GM19463 (cell line): ENCODE measurements at regions not wholly inside any gene's neighbourhood (a gene's known extent, or its start where the extent isn't known, plus 50 kb on each side); places are given as distances from the start of the nearest gene placed in this dataset.

Experiments used
- ATAC-seq: cut with Tn5 transposase; IDR thresholded peaks from one replicate; pipeline ENCODE4 v1.9.1; 2021; ENCODE audit warnings: mild to moderate bottlenecking, moderate library complexity; ENCODE audit not compliant: unreplicated experiment

DNA sequence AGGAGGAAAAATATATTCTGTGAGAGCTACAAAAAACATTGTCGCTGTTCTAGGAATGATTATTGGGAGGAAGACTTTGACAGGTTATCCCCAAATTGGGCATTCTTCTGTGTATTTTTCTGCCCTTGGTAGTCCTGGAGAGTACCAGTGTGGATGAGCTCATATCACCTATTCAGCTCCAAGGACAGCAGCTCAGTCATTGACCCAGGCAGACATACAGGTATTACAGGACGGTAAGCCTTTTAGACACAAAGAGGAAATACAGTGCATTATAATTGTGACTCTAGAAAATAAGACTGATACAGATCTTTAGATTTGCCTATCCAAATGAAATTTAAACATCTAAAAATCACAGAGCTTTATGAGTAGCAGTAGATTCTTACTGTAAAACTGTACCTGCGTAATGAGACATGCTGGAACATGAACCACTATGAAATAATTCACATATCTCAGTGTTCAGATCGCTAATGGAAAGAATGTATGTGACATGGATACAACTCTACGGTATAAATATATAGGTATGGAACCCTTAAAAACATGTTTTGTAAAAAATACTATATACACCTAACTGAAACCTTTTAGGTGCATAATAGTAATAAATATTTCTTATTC is 56.0 kb downstream of the PLK2 start:
- ATAC-seq = no peak

DNA sequence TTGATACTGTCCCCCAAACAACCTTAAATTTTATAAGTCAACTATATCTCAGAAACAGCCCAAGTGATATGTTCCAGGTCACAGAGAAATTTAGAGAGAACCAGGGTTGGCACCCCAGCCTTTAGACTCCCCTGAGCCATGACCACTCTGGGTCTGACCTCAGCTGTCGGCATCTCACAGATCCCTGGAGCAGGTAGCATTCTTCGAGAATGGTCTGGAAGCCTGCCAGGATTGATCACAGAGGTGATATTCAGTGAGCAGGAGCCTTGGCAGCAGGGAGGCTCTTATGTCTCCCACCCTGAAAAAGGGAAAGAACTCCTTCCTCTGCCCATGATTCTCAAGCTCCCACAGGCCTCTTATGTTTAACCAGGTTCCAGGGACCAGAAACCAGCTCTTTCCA is 58.2 kb downstream of the PLK2 start:
- no peak for ATAC-seq

DNA sequence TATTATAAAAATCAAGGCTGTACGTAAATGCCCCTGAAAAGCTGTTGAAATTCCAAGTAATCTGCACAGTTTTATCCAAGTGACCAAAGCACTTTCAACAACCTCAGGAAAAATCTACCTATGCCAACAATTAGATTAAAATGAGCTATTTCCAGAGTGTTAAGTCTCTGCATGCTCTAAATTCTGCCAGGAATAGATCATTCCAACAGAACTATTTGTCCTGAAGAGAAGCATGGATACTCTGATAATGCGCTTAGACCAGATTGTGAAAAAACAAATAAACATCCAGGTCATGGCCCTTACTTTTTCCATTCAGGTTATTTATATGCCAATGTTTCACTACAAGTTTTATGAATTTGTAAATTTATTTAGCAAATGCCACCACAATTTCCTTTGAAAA is 59.1 kb downstream of the PLK2 start:
- ATAC-seq = no peak

DNA sequence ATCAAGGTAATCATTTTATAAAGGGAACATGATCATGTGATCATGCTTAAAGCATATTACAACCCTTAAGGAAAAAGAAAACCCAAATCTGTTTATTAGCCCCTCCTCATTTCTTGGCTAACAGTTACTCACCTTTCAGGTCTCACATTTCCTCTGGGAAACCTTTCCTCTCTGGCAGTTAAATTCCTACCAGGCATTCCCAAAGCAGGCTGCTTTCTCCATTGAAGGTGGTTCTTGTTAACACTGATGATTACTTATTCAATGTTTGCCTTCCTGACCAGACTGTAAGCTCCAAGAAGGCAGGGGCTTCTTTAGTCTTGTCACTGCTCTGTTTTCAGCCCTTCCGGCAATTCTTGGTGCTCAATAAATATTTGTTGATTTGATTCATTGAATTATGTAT is 59.9 kb downstream of the PLK2 start:
- no peak for ATAC-seq

DNA sequence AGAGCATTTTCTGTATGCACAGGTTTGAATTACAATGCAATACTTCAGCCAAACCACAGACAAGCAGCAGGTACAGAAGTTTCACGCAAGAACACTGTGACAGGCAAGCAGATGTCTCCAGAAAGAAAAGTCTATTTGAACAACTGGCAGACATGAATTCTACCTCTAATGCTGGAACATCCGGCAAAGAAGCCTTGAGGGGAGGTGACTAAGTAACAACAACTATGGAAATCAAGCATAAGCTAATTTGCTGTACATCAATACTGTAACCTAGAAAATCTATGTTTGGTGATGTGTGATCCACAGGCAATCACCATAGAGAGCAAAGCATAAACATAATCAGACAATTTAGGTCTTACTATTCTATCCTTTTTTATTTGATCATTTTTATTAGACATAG is 65.5 kb downstream of the PLK2 start:
- no peak for ATAC-seq

DNA sequence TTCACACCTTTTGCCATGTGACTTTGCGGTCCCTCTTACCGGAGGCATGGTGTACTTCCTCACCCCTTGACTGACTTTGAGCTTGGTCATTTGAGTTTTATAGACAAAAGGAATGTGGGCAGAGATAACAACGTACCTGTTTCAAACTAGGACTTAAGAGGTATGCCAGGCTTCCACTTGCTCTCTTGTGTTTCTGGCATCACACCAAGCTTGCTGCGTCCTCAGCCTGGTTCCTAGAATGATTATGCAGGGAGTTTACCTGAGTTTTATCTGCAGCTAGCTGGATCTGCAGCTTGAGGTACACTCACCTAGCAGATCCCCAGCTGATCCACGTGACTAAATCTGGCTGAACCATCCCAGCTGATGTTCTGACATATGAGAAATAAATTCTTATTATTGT is 66.2 kb downstream of the PLK2 start:
- ATAC-seq = no peak

DNA sequence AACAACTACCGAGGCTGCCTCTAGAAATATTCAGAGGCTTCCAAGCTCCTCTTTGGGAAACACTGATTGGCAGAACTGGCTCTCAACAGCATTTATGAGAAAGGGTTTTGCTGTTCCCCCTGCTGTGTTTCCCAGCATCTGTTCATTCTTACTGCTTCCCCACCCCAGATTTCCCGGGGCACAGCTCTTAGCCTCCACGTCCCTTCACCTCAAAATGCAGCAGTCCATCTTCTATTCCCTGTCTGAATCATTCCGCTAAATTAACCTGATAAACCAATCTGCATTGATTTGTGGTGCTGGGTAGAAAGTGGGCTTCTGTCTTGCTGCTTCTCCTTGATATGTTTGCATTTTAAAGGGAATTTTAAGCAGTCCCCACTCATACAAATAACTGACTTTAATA is 67.4 kb downstream of the PLK2 start:
- no peak for ATAC-seq

DNA sequence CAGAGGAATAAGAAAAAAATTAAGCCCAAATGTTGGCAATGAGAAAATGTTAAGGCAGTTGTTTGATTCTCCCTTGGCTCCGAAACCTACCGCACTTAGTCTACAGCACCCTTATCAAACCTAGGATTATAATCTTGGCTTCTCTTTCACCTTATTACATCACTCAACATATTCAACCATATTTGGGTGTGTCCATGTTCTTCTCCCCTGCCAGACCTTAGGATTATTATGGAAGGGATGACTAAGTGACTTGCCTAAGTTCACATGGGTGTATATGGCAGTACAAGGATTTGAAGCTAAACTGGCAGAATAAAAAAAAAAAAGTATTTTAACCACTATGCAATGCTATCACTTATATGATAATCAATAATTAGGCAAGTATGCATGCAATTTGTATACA is 76.4 kb downstream of the PLK2 start:
- no peak for ATAC-seq

DNA sequence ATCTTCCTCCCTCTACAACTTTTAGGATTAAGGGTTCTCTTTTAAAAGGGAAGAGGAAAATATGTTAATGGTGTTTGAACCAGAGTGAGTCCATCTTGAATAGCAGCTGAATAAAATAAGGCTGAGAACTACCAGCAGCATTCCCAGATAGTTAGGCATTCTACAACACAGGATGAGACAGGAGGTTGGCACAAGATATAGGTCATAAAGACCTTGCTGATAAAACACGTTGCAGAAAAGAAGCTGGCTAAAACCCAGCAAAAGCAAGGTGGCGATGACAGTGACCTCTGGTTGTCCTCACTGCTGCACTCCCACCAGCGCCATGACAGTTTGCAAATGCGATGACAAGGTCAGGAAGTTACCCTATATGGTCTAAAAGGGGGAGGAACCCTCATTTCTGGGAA is 77.8 kb downstream of the PLK2 start:
- no peak for ATAC-seq

DNA sequence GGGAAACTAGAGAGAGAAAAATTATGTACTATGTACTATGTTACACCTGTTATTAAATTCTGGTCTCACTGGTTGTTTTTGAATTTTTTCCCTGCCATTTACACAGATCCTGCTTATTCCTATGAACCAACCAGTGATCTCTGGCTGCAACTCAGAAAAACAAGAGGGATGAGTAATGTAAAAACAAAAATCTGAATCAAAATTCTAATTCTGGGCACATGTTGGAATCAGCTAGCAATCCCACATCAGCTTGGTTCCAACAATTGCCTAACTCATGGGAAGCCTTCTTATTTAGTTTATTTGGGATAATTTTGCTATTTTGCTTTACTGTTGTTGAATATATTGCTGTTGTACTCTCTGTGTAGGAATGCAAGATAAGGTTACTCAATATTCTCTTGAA is 78.3 kb downstream of the PLK2 start:
- ATAC-seq = no peak

DNA sequence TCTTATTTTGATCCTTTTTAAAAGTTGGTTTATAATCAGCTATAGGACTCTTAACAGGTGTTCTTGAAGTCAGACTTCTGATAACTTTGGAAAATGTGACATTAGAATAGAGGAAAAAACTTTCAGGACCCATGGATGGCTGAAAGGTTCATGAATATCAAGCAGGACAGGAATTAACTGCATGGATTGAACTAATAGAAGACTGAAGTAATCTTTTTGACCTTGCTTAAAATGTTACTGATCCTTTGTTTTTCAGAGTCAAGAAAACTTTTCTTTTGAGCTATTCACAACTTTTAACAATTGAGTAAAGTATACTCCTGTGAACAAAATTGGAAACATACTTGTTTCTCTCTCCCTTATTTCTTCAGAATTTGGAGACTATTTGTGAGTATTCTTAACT is 79.2 kb downstream of the PLK2 start:
- ATAC-seq = no peak

DNA sequence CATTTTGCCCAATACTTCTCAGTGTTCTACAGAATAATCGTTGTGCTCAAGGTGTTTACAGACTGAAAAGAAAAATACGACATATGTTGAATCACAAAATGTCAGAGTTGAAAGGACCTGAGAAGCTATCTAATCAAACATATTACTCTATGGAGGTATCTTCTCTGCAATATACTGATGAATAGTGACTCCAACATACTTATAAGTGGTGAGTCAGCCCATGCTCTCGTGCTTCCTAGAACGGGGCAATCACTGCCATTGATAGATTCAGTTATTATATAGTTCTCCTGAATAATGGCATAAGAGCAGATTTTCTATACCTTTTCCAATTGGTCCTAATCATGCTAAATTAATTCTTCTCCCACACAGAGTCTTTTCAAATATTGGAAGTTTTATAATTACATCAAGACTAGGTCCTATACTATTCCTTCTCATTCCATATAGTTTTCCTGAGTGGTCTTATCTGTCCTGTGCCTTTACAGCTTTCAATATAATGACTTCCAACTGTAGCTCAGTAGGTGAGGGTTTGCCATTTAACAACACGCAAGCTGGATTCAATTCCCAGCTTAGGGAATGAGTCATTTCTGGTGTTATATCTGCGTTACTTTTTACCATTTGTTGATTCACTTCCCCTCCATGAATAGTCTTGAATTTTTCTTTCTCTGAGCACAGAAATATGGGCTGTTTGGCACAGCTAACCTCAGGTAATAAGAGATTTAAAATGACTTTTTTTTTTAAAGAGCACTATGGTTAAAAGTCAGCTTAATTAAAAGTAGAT is 81.1 kb downstream of the PLK2 start:
- ATAC-seq = no peak

DNA sequence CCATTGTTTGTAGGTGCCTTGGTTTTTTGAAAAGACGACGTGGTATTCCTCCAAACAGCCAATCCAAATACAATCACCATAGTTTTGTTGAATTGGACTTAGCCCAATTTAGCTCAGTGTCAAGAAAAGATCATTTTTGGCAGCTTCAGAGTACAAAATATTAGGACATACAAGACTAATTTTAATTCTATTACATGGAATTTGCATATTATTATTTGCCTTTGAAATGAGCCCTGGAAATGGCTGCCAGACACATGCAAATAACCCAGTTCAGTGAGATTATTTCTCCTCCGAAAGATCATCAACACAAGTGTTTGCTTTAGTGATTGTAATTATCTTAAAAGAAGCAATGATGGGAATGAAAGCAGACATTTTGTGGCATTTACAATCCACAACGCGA is 89.3 kb downstream of the PLK2 start:
- no peak for ATAC-seq

DNA sequence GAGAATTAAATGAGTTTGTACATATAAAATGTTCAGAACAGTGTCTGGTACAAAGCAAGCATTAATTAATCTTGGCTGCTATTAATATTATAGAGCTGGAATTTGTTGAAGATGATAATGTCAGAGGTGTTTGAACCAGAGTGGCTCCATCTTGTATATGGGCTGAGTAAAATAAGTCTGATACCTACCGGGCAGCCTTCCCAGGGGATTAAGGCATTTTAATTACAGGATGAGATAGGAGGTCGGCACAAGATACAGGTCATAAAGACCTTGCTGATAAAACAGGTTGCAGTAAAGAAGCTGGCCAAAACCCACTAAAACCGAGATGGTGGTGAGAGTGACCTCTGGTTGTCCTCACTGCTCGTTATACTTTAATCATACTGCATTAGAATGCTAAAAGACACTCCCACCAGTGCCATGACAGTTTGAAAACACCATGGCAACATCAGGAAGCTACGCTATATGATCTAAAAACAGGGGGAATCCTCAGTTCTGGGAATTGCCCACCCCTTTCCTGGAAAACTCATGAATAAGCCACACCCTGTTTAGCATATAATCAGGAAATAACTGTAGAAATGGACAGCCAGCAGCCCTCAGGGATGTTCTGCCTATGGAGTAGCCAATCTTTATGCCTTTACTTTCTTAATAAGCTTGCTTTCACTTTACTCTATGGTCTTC is 90.2 kb downstream of the PLK2 start:
- ATAC-seq = no peak

DNA sequence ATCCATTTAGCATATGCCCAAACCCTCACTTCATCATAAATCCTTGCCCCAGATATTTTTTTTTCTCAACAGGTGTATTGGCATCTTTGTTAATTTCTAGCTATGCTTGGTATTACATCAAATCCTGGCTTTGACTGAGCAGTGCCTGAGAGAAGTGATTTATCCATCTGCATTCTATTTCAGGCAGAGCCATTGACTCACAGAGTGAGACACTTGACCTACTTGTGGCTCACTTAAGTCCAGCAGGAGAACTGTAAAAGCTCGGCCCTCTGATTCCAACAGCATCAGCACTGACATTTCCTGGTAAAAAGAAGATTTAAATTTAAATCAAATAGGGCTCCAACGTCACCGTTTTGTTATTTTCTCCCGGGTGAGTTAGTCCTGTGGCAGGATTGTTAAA is 93.4 kb downstream of the PLK2 start:
- no peak for ATAC-seq

DNA sequence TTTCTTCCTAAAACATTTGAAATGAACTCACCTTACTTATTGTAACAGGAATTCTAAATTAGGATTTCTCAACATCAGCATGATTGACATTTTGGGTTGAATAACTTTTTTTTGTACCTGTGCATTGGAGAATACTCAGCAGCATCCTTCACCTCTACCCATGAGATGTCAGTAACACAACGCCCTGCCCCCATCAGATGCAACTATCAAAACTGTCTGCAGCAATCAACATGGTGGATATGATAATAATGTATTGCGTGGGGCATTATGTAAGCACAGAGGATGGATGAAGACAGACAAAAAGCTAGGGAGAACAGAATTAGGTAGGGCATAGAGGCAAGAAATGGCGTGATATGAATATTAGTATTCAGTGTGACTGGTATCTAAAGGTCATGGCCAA is 94.1 kb downstream of the PLK2 start:
- no peak for ATAC-seq

DNA sequence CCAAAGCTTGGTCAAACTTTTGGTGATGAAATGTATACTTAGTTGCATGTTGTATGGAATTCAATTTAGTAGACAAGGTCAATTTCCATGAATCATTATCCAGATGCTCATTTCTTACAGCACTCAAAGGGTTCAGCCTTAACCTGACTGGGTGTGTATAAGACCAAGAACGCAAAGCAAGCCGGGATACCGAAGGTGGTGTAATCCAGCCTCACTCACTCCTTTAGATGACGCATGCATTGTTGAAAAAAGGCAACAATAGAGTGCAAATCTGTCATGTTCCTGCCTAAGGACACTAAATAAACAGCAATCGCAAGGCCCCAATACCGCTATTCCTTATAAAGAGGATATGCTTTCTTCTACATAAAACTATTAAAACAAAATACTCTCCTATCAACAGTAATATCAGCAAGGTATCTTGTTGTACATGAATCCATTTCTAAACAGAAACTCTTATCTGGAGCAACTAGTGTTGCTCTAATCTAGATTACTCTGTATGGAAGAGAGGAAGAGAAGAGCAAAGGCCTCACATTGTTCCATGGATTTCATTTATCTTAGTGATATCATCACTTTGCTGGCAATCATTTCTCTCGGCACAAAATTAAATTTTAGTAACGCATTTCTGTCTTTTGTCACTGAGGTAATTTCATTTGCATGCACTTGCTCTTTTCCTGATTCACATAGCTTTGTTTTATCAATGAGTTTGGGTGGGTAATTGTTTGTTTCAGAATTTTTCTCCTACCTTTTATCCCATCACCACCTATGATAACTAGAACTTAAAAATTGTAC is 96.2 kb downstream of the PLK2 start:
- ATAC-seq = no peak

DNA sequence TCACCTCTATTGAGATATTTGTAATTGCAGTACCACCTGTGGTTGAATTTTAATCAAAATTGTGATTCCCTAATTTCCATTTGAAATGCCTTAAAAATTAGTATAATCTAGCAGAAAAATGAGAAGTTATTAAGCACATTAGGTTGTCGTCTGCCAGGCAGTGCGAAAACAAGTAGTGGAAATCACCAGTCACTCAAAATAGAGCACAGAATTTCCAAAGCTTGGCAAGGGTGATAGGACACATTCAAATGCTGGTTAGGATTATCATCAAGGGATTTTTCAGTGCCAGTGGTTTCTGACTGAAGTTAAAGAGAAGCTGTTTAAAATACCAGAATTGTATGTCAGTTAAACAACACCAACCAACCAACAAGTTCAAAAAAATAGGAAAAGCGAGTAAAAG is 97.8 kb downstream of the PLK2 start:
- no peak for ATAC-seq

DNA sequence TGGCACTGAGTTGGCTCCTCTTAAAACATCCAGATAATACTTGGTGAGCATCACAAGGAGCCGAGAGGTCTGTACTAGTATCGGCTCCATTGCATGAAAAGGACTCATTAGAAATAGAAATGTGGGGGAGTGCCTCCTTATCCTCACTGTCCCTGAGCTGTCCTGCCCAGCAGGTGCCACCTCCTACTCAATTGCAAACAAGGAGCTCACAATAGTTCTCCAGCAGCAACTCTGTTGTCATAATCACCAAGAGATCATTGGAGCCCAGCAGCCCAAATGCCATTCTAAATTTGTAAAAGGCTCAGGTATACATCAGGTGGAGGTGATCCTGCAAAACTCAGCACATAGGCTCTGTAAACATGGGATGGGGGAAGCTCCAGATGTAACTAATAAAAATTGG is 99.1 kb downstream of the PLK2 start:
- ATAC-seq = no peak

DNA sequence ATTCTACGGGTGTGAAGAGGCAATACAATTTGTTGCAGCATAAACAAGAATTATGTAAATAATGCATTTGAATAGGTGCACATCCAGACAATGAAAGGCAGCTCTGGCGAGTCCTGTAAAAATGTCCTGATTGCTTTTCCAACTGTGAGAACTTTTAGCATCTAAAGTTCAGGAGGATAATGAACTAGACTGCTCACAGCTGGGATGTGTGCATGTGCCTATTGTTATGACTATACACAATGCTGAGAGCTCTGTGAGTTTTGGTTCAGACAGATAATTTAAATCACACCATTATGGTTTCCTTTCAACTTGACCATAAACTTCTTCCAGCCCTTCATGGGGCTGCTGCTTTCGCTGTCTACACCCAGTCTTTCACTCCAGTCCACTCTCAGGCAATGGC is 99.9 kb downstream of the PLK2 start:
- no peak for ATAC-seq

DNA sequence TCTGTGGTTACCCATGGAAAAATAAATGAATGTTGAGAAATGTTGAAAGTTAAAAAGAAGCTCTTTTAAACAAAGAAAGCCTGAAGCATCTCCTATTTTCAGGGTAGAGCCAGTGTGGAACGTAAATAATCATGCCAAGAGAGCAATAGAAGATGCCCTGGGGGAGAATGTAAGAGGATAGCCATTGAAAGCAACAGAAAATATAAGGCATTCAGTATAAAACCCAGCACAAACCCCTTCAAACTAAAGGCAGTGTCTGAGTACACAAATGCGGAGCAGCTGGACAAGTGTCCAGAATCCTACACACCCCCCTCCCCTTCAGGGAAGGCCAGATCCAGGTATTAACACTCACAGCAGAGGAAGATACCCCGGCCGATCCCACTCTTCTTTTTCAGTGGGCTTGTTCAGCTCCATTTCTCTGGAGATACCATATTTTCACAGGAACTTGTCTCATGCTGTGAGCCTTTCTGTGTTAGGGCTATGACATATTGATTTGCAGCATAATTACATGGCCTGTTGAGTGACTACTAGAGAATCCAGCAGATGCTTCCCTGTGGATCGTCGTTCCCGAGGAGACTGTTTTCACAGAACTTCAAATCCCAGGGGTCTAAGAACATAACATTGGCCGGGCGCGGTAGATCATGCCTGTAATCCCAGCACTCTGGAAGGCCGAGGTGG is 101.2 kb downstream of the PLK2 start:
- ATAC-seq = no peak
